MM.1S (cell line): ENCODE measurements at regions not wholly inside any gene's neighbourhood (a gene's known extent, or its start where the extent isn't known, plus 50 kb on each side); places are given as distances from the start of the nearest gene placed in this dataset.

Source experiments
- DNase-seq: peaks from one replicate; pipeline ENCODE4 v3.0.0-alpha.2; 2015
- H2AFZ ChIP-seq: fragments of 300-600 bp; sonication (generic); 2 replicates; pipeline ENCODE4 v1.6.0; 2016; ENCODE audit warnings: antibody characterized with exemption, low read length
- H3F3A ChIP-seq: fragments of 300-600 bp; sonication (generic); 2 replicates; pipeline ENCODE4 v1.6.1; 2016; ENCODE audit warnings: mild to moderate bottlenecking, antibody characterized with exemption, low read length, moderate library complexity, mixed read lengths; ENCODE audit not compliant: insufficient read depth
- H3K27ac ChIP-seq: fragments of 300-600 bp; sonication (generic); 2 replicates; pipeline ENCODE4 v1.5.1; 2016; ENCODE audit warnings: mild to moderate bottlenecking, low read length
- H3K27me3 ChIP-seq: fragments of 300-600 bp; sonication (generic); replicated peaks from 2 replicates; pipeline ENCODE4 v1.6.0; 2016; ENCODE audit warnings: low read length; ENCODE audit not compliant: insufficient read depth
- H3K36me3 ChIP-seq: fragments of 300-600 bp; sonication (generic); replicated peaks from 2 replicates; pipeline ENCODE4 v1.6.1; 2016; ENCODE audit warnings: mild to moderate bottlenecking, low read length, mixed read lengths; ENCODE audit not compliant: insufficient read depth
- H3K4me1 ChIP-seq: fragments of 300-600 bp; sonication (generic); 2 replicates; pipeline ENCODE4 v1.6.1; 2016; ENCODE audit warnings: low read length, mixed read lengths
- H3K4me2 ChIP-seq: fragments of 300-600 bp; sonication (generic); 2 replicates; pipeline ENCODE4 v1.6.0; 2016; ENCODE audit warnings: low read depth, low read length
- H3K4me3 ChIP-seq: fragments of 300-600 bp; sonication (generic); 2 replicates; pipeline ENCODE4 v1.5.1; 2016; ENCODE audit warnings: low read length, mixed read lengths
- H3K79me2 ChIP-seq: fragments of 300-600 bp; sonication (generic); 2 replicates; pipeline ENCODE4 v1.6.1; 2016; ENCODE audit warnings: mixed run types, low read length, mixed read lengths
- H3K9ac ChIP-seq: fragments of 300-600 bp; sonication (generic); 2 replicates; pipeline ENCODE4 v1.6.1; 2016; ENCODE audit warnings: low read length, mixed read lengths
- H3K9me2 ChIP-seq: fragments of 300-600 bp; sonication (generic); replicated peaks from 2 replicates; pipeline ENCODE4 v1.6.1; 2016; ENCODE audit warnings: mild to moderate bottlenecking, low read length, mixed read lengths; ENCODE audit not compliant: insufficient read depth
- H3K9me3 ChIP-seq: fragments of 300-600 bp; sonication (generic); replicated peaks from 2 replicates; pipeline ENCODE4 v1.6.1; 2016; ENCODE audit warnings: mild to moderate bottlenecking, low read length, mixed read lengths; ENCODE audit not compliant: insufficient read depth
- H4K20me1 ChIP-seq: fragments of 300-600 bp; sonication (generic); 2 replicates; pipeline ENCODE4 v1.6.1; 2016; ENCODE audit warnings: mild to moderate bottlenecking, low read length, moderate library complexity, mixed read lengths; ENCODE audit not compliant: insufficient read depth
- EZH2 ChIP-seq: fragments of 300-600 bp; sonication (generic); optimal IDR thresholded peaks from 2 replicates; pipeline ENCODE3; 2017; ENCODE audit warnings: low read depth, mild to moderate bottlenecking, antibody characterized with exemption, low read length, mixed read lengths
- EZH2phosphoT487 ChIP-seq: fragments of 300-600 bp; sonication (generic); IDR thresholded peaks from 2 replicates; pipeline ENCODE4 v1.6.1; 2018; ENCODE audit warnings: antibody characterized with exemption, low read length
- TF ChIP-seq, protein P1 (sequence below): fragments of 300-600 bp; sonication (generic); IDR thresholded peaks from 2 replicates; pipeline ENCODE4 v1.5.1; 2016; ENCODE audit warnings: antibody characterized with exemption, low read length, mixed read lengths

DNA sequence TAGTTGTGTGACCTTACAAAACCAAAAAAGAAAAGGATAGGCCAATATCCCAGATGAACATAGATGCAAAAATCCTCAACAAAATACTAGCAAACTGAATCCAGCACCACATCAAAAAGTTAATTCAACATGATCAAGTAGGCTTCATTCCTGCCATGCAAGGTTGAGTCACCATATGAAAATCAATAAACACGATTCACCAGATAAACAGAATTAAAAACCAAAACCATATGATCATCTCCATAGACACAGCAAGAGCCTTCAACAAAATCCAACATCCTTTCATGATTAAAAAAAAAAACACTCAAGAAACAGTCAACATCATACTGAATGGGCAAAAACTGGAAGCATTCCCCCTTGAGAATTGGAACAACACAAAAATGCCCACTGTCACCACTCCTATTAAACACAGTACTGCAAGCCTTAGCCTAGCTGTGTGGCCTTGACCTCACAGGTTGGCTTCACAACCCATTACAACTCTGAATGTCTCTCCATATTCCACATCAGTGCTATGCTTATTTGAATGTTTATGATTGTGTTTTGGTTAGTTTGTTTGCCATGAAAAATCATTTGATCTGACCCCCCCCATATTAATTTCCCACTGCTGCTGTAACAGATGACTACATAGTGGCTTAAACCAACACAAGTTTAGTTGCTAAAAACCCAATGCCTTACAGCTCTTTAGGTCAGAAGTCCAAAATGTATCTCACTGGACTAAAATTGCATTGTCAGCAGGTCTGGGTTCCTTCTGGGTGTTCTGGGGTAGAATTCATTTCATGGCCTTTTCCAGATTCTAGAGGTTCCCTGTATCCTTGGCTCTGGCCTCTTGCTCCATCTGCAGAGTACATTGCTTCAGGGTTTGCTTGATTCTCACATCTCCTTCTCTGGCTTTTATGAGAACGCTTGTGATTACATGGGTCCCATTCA is 257.1 kb upstream of the DYNLRB2 start:
- Histone ChIP-seq H3K27me3 (no peaks in the 10 kb centered on the region), H3K36me3 (no peaks in the 10 kb centered on the region), H3K79me2 (no peaks in the 10 kb centered on the region), H3K9me3 (no peaks in the 10 kb centered on the region), H3F3A (no peaks in the 10 kb centered on the region), H3K4me2 (no peak overlapping the region), H4K20me1 (no peaks in the 10 kb centered on the region), H3K9me2 (no peaks in the 10 kb centered on the region), H3K27ac (no peak overlapping the region), H2AFZ (no peak overlapping the region), H3K4me1 (no peaks in the 10 kb centered on the region), H3K4me3 (no peak overlapping the region), H3K9ac (no peak overlapping the region)
- TF ChIP-seq EZH2, result no peak
- TF ChIP-seq, protein P1, sequence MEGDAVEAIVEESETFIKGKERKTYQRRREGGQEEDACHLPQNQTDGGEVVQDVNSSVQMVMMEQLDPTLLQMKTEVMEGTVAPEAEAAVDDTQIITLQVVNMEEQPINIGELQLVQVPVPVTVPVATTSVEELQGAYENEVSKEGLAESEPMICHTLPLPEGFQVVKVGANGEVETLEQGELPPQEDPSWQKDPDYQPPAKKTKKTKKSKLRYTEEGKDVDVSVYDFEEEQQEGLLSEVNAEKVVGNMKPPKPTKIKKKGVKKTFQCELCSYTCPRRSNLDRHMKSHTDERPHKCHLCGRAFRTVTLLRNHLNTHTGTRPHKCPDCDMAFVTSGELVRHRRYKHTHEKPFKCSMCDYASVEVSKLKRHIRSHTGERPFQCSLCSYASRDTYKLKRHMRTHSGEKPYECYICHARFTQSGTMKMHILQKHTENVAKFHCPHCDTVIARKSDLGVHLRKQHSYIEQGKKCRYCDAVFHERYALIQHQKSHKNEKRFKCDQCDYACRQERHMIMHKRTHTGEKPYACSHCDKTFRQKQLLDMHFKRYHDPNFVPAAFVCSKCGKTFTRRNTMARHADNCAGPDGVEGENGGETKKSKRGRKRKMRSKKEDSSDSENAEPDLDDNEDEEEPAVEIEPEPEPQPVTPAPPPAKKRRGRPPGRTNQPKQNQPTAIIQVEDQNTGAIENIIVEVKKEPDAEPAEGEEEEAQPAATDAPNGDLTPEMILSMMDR, result no peak
- no peak for TF ChIP-seq EZH2phosphoT487
- DNase-seq, result no peak

DNA sequence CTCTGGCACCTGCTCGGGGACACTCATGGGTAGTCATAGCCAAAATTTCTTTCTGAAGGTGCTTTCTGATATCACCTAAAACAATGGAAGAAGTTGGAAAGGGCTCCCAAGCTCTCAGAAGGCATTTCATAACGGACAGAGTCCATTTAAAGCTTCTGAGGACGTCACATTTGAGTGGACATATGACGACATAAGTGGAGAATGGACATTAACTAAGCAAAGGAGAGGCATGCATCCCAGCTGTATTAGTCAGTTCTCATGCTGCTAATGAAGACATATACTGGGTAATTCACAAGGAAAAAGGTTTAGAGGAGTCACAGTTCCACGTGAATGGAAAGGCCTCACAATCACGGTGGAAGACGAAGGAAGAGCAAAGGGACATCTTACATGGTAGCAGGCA is 260.2 kb upstream of the DYNLRB2 start:
- Histone ChIP-seq H3F3A (no peaks in the 10 kb centered on the region), H3K4me3 (no peak overlapping the region), H3K4me1 (no peaks in the 10 kb centered on the region), H3K9me3 (no peaks in the 10 kb centered on the region), H3K4me2 (no peak overlapping the region), H3K27ac (no peak overlapping the region), H4K20me1 (no peaks in the 10 kb centered on the region), H2AFZ (no peak overlapping the region), H3K36me3 (no peaks in the 10 kb centered on the region), H3K27me3 (no peaks in the 10 kb centered on the region), H3K79me2 (no peaks in the 10 kb centered on the region), H3K9me2 (no peaks in the 10 kb centered on the region), H3K9ac (no peak overlapping the region)
- TF ChIP-seq EZH2 (no peak), EZH2phosphoT487 (no peak)
- TF ChIP-seq, protein P1, result no peak
- no peak for DNase-seq

DNA sequence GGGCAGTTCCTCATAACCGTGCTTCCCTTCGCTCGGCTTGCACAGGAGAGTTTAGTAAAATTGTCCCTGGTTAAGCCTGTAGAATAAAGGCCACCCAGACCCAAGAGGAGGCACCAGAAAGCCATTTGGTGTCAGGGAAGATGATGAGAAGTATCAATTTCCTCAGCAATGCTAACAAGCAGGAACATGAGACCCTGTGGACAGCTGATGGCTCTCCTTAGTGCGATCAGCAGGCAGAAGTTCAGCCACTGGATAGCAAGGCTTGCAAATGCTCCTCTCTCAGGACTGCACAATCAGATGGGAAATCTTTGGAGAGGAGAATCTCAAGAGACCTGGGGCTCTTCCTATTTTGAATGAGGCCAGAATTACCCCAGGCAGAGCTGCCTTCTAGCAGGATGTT is 261.1 kb upstream of the DYNLRB2 start:
- H3F3A ChIP-seq, result no peaks in the 10 kb centered on the region
- H3K27ac ChIP-seq, result no peak overlapping the region
- no peak overlapping the region for H3K4me2 ChIP-seq
- no peak overlapping the region for H3K9ac ChIP-seq
- no peaks in the 10 kb centered on the region for H3K4me1 ChIP-seq
- H3K9me3 ChIP-seq, result no peaks in the 10 kb centered on the region
- H4K20me1 ChIP-seq, result no peaks in the 10 kb centered on the region
- DNase-seq, result no peak
- H3K4me3 ChIP-seq, result no peak overlapping the region
- no peaks in the 10 kb centered on the region for H3K27me3 ChIP-seq
- no peaks in the 10 kb centered on the region for H3K79me2 ChIP-seq
- no peaks in the 10 kb centered on the region for H3K9me2 ChIP-seq
- TF ChIP-seq EZH2 (no peak), EZH2phosphoT487 (no peak)
- TF ChIP-seq, protein P1, result no peak
- H3K36me3 ChIP-seq, result no peaks in the 10 kb centered on the region
- H2AFZ ChIP-seq, result no peak overlapping the region
